Activated naive CD4-positive, alpha-beta T cell treated with anti-CD3 and anti-CD28 coated beads, Interleukin-2, amount 10 ng/mL, durations not matched to agents 7 days and 5 days (primary cell): ENCODE measurements at regions not wholly inside any gene's neighbourhood (a gene's known extent, or its start where the extent isn't known, plus 50 kb on each side); places are given as distances from the start of the nearest gene placed in this dataset.
"Not testable (repeated sequence)": the region's sequence is repeated elsewhere in the genome, so short reads cannot be mapped to it uniquely, and the experiment has no call there.

Experiments
- CTCF ChIA-PET: fragments of 350-600 bp; sonication (Branson Sonifier 250); formaldehyde crosslinking; loops from one replicate; lab custom pipeline; 2021; ENCODE audit warnings: antibody characterized with exemption; lab: Charles Lee
- DNase-seq: peaks from one replicate; pipeline ENCODE4 v3.0.0-alpha.2; 2020
- H3K27ac Mint-ChIP-seq: one replicate; pipeline ENCODE4 v1.8.0; 2021; ENCODE audit warnings: mild to moderate bottlenecking, moderate library complexity, mixed read lengths
- H3K27me3 Mint-ChIP-seq: one replicate; pipeline ENCODE4 v1.8.0; 2021; ENCODE audit warnings: mild to moderate bottlenecking, mixed read lengths
- H3K36me3 Mint-ChIP-seq: one replicate; pipeline ENCODE4 v1.8.0; 2021; ENCODE audit warnings: mixed read lengths
- H3K4me1 Mint-ChIP-seq: one replicate; pipeline ENCODE4 v1.8.0; 2021; ENCODE audit warnings: mixed read lengths
- H3K4me3 Mint-ChIP-seq: one replicate; pipeline ENCODE4 v1.8.0; 2021; ENCODE audit warnings: mild to moderate bottlenecking, moderate library complexity, mixed read lengths
- H3K9me3 Mint-ChIP-seq: one replicate; pipeline ENCODE4 v1.8.0; 2021; ENCODE audit warnings: mixed read lengths

- Mint-ChIP-seq H3K27ac (no peak overlapping the region), H3K9me3 (no peaks in the 10 kb centered on the region), H3K4me3 (no peak overlapping the region), H3K27me3 (no peaks in the 10 kb centered on the region), H3K4me1 (peaks cover 9% of the 10 kb centered on the region), H3K36me3 (no peaks in the 10 kb centered on the region)
- DNase-seq, result no peak
- CTCF ChIA-PET, result interaction anchor here (0.7 kb wide), 1 partner anchor 123 kb away, joined by 3 read pairs; no protein-coding TSS in a partner anchor
Measured at GRCh38 chr15:35181538-35181937, 96.4 kb upstream of the NANOGP8 start.

- Mint-ChIP-seq H3K4me1 (peaks cover 9% of the 10 kb centered on the region), H3K36me3 (no peaks in the 10 kb centered on the region), H3K4me3 (no peak overlapping the region), H3K9me3 (no peaks in the 10 kb centered on the region), H3K27ac (no peak overlapping the region), H3K27me3 (no peaks in the 10 kb centered on the region)
- no peak for DNase-seq
- CTCF ChIA-PET, result no interaction called here
Measured at GRCh38 chr15:35179739-35180138, 94.6 kb upstream of the NANOGP8 start.

GRCh38 chr15:35178186-35178585 lies 93.1 kb upstream of the NANOGP8 start:
- H3K27me3 Mint-ChIP-seq, H3K4me3 Mint-ChIP-seq, H3K36me3 Mint-ChIP-seq, H3K9me3 Mint-ChIP-seq, CTCF ChIA-PET, H3K27ac Mint-ChIP-seq, H3K4me1 Mint-ChIP-seq, DNase-seq: not testable (repeated sequence)

- H3K36me3 Mint-ChIP-seq, result no peaks in the 10 kb centered on the region
- CTCF ChIA-PET, result no interaction called here
- H3K27me3 Mint-ChIP-seq, result peaks cover 3% of the 10 kb centered on the region
- no peak overlapping the region for H3K4me3 Mint-ChIP-seq
- no peak for DNase-seq
- no peaks in the 10 kb centered on the region for H3K9me3 Mint-ChIP-seq
- no peaks in the 10 kb centered on the region for H3K4me1 Mint-ChIP-seq
- no peak overlapping the region for H3K27ac Mint-ChIP-seq
Measured at GRCh38 chr15:35174948-35175347, 89.9 kb upstream of the NANOGP8 start.

- Mint-ChIP-seq H3K36me3 (no peaks in the 10 kb centered on the region), H3K4me3 (no peak overlapping the region), H3K9me3 (no peaks in the 10 kb centered on the region), H3K27me3 (peaks cover 3% of the 10 kb centered on the region), H3K4me1 (no peaks in the 10 kb centered on the region), H3K27ac (no peak overlapping the region)
- DNase-seq, result no peak
- CTCF ChIA-PET, result no interaction called here
Measured at GRCh38 chr15:35173444-35174118, 88.5 kb upstream of the NANOGP8 start.

GRCh38 chr15:35170207-35170606 lies 85.1 kb upstream of the NANOGP8 start:
- no peaks in the 10 kb centered on the region for H3K36me3 Mint-ChIP-seq
- H3K9me3 Mint-ChIP-seq, result no peaks in the 10 kb centered on the region
- no peaks in the 10 kb centered on the region for H3K4me1 Mint-ChIP-seq
- CTCF ChIA-PET, result no interaction called here
- peaks cover 3% of the 10 kb centered on the region for H3K27me3 Mint-ChIP-seq
- H3K27ac Mint-ChIP-seq, result no peak overlapping the region
- no peak overlapping the region for H3K4me3 Mint-ChIP-seq
- no peak for DNase-seq

- Mint-ChIP-seq H3K4me3 (no peak overlapping the region), H3K36me3 (no peaks in the 10 kb centered on the region), H3K9me3 (no peaks in the 10 kb centered on the region), H3K27ac (no peak overlapping the region), H3K4me1 (no peaks in the 10 kb centered on the region), H3K27me3 (peaks cover 1% of the 10 kb centered on the region)
- CTCF ChIA-PET, result no interaction called here
- DNase-seq, result no peak
Measured at GRCh38 chr15:35168464-35168863, 83.4 kb upstream of the NANOGP8 start.

- no peak for DNase-seq
- H3K4me3 Mint-ChIP-seq, result no peak overlapping the region
- no peaks in the 10 kb centered on the region for H3K27me3 Mint-ChIP-seq
- H3K9me3 Mint-ChIP-seq, result no peaks in the 10 kb centered on the region
- H3K27ac Mint-ChIP-seq, result no peak overlapping the region
- CTCF ChIA-PET, result no interaction called here
- H3K36me3 Mint-ChIP-seq, result no peaks in the 10 kb centered on the region
- no peaks in the 10 kb centered on the region for H3K4me1 Mint-ChIP-seq
Measured at GRCh38 chr15:35167675-35168074, 82.6 kb upstream of the NANOGP8 start.

- Mint-ChIP-seq H3K4me1 (no peaks in the 10 kb centered on the region), H3K27ac (no peak overlapping the region), H3K36me3 (no peaks in the 10 kb centered on the region), H3K27me3 (no peaks in the 10 kb centered on the region), H3K9me3 (no peaks in the 10 kb centered on the region), H3K4me3 (no peak overlapping the region)
- CTCF ChIA-PET, result no interaction called here
- no peak for DNase-seq
Measured at GRCh38 chr15:35166730-35167359, 81.8 kb upstream of the NANOGP8 start.

GRCh38 chr15:35161694-35162093 lies 76.6 kb upstream of the NANOGP8 start:
- H3K27ac Mint-ChIP-seq, result no peak overlapping the region
- no peaks in the 10 kb centered on the region for H3K4me1 Mint-ChIP-seq
- H3K4me3 Mint-ChIP-seq, result no peak overlapping the region
- no peaks in the 10 kb centered on the region for H3K9me3 Mint-ChIP-seq
- no peaks in the 10 kb centered on the region for H3K27me3 Mint-ChIP-seq
- H3K36me3 Mint-ChIP-seq, result no peaks in the 10 kb centered on the region
- CTCF ChIA-PET, result no interaction called here
- DNase-seq, result no peak

GRCh38 chr15:35159170-35159569 lies 74.1 kb upstream of the NANOGP8 start:
- no peak overlapping the region for H3K27ac Mint-ChIP-seq
- no peak overlapping the region for H3K4me3 Mint-ChIP-seq
- no peaks in the 10 kb centered on the region for H3K9me3 Mint-ChIP-seq
- CTCF ChIA-PET, result no interaction called here
- no peaks in the 10 kb centered on the region for H3K27me3 Mint-ChIP-seq
- H3K4me1 Mint-ChIP-seq, result no peaks in the 10 kb centered on the region
- no peaks in the 10 kb centered on the region for H3K36me3 Mint-ChIP-seq
- no peak for DNase-seq

- Mint-ChIP-seq H3K4me1 (no peaks in the 10 kb centered on the region), H3K36me3 (no peaks in the 10 kb centered on the region), H3K27me3 (no peaks in the 10 kb centered on the region), H3K27ac (no peak overlapping the region), H3K4me3 (no peak overlapping the region), H3K9me3 (no peaks in the 10 kb centered on the region)
- CTCF ChIA-PET, result no interaction called here
- DNase-seq, result no peak
Measured at GRCh38 chr15:35151782-35152181, 66.7 kb upstream of the NANOGP8 start.

- DNase-seq, result no peak
- Mint-ChIP-seq H3K27ac (no peak overlapping the region), H3K4me1 (no peaks in the 10 kb centered on the region), H3K27me3 (no peaks in the 10 kb centered on the region), H3K36me3 (no peaks in the 10 kb centered on the region), H3K9me3 (no peaks in the 10 kb centered on the region), H3K4me3 (no peak overlapping the region)
- CTCF ChIA-PET, result no interaction called here
Measured at GRCh38 chr15:35151381-35151780, 66.3 kb upstream of the NANOGP8 start.

GRCh38 chr15:35150361-35150760 lies 65.3 kb upstream of the NANOGP8 start:
- H3K4me3 Mint-ChIP-seq, result no peak overlapping the region
- DNase-seq, result no peak
- no peaks in the 10 kb centered on the region for H3K27me3 Mint-ChIP-seq
- H3K36me3 Mint-ChIP-seq, result no peaks in the 10 kb centered on the region
- H3K9me3 Mint-ChIP-seq, result no peaks in the 10 kb centered on the region
- CTCF ChIA-PET, result no interaction called here
- H3K4me1 Mint-ChIP-seq, result no peaks in the 10 kb centered on the region
- H3K27ac Mint-ChIP-seq, result no peak overlapping the region

- H3K27ac Mint-ChIP-seq, result no peak overlapping the region
- no peaks in the 10 kb centered on the region for H3K9me3 Mint-ChIP-seq
- CTCF ChIA-PET, result interaction anchor here (1.0 kb wide), 1 partner anchor 20 kb away, joined by 3 read pairs; no protein-coding TSS in a partner anchor
- H3K4me1 Mint-ChIP-seq, result no peaks in the 10 kb centered on the region
- no peaks in the 10 kb centered on the region for H3K36me3 Mint-ChIP-seq
- no peak for DNase-seq
- H3K4me3 Mint-ChIP-seq, result no peak overlapping the region
- H3K27me3 Mint-ChIP-seq, result peaks cover 4% of the 10 kb centered on the region
Measured at GRCh38 chr15:35145336-35145735, 60.2 kb upstream of the NANOGP8 start.
